HEK293 (cell line): ENCODE measurements at regions not wholly inside any gene's neighbourhood (a gene's known extent, or its start where the extent isn't known, plus 50 kb on each side); places are given as distances from the start of the nearest gene placed in this dataset.
A peak's percentile ranks its signal among the peaks of the same experiment; 100 is the strongest.

ENCODE experiments used
- CTCF ChIA-PET: fragments of 350-600 bp; formaldehyde crosslinking; extraction: SDS; loops from one replicate; lab custom pipeline; 2021; ENCODE audit warnings: antibody characterized with exemption; lab: Yijun Ruan, JAX
- POLR2A ChIA-PET: fragments of 300-600 bp; formaldehyde crosslinking; extraction: SDS; loops from one replicate; lab custom pipeline; 2020; ENCODE audit warnings: antibody characterized with exemption, inconsistent platforms; lab: Yijun Ruan, JAX
- H3K27ac ChIP-seq: fragments of 200-500 bp; sonication (Bioruptor generic); 2 replicates; pipeline ENCODE4 v1.5.1; 2014; ENCODE audit warnings: low read depth, low read length, control low read depth, inconsistent platforms; ENCODE audit errors: extremely low read depth
- H3K36me3 ChIP-seq, 2 experiments: fragments of 200-500 bp in 1 of 2; sonication (Bioruptor generic) in 1 of 2; 1 replicate in 1 of 2; 2 replicates in 1 of 2; pipeline ENCODE4 v1.5.1; 2014 to 2017; ENCODE audit warnings: inconsistent platforms in 2 of 2, low read length in 2 of 2; ENCODE audit not compliant: control insufficient read depth in 2 of 2, insufficient read depth in 1 of 2
- H3K4me1 ChIP-seq: fragments of 200-500 bp; sonication (Bioruptor generic); 2 replicates; pipeline ENCODE4 v1.5.1; 2014; ENCODE audit warnings: mild to moderate bottlenecking, low read length, inconsistent platforms; ENCODE audit not compliant: control insufficient read depth, insufficient read depth
- H3K4me3 ChIP-seq: 2 replicates; pipeline ENCODE4 v1.5.1; 2011; ENCODE audit warnings: low read depth, mild to moderate bottlenecking, control low read depth, low read length, moderate library complexity
- H3K9me3 ChIP-seq: fragments of 200-500 bp; sonication (Bioruptor generic); 2 replicates; pipeline ENCODE4 v1.5.1; 2014; ENCODE audit warnings: low read depth, low read length, inconsistent platforms; ENCODE audit not compliant: control insufficient read depth, insufficient read depth
- SALL2 ChIP-seq: fragments of 450-650 bp; formaldehyde crosslinking; IDR thresholded peaks from 2 replicates; pipeline ENCODE4 v1.5.0; 2017; ENCODE audit warnings: missing biosample characterization, mild to moderate bottlenecking, missing genetic modification characterization, borderline replicate concordance
- YY1 ChIP-seq: fragments of 450-650 bp; formaldehyde crosslinking; IDR thresholded peaks from 2 replicates; pipeline ENCODE4 v1.5.1; 2018; ENCODE audit warnings: missing biosample characterization, missing genetic modification characterization
- ZBTB10 ChIP-seq: fragments of 450-650 bp; formaldehyde crosslinking; IDR thresholded peaks from 2 replicates; pipeline ENCODE4 v1.5.1; 2016; ENCODE audit warnings: missing biosample characterization, missing genetic modification characterization
- ZBTB11 ChIP-seq: fragments of 450-650 bp; formaldehyde crosslinking; conservative IDR thresholded peaks from 2 replicates; pipeline ENCODE4 v1.5.1; 2016; ENCODE audit warnings: low read depth, missing biosample characterization, missing genetic modification characterization
- ZBTB7A ChIP-seq: fragments of 450-650 bp; formaldehyde crosslinking; IDR thresholded peaks from 2 replicates; pipeline ENCODE4 v1.5.1; 2016; ENCODE audit warnings: low read depth, missing biosample characterization, missing genetic modification characterization
- ZFHX2 ChIP-seq: fragments of 450-650 bp; formaldehyde crosslinking; conservative IDR thresholded peaks from 2 replicates; pipeline ENCODE4 v1.5.1; 2016; ENCODE audit warnings: missing biosample characterization, missing genetic modification characterization
- ZNF112 ChIP-seq: fragments of 450-650 bp; formaldehyde crosslinking; IDR thresholded peaks from 2 replicates; pipeline ENCODE4 v1.5.0; 2017; ENCODE audit warnings: missing biosample characterization, missing genetic modification characterization
- ZNF155 ChIP-seq: fragments of 450-650 bp; formaldehyde crosslinking; IDR thresholded peaks from 2 replicates; pipeline ENCODE4 v1.5.1; 2016; ENCODE audit warnings: missing biosample characterization, missing genetic modification characterization
- ZNF169 ChIP-seq: fragments of 450-650 bp; formaldehyde crosslinking; IDR thresholded peaks from 2 replicates; pipeline ENCODE4 v1.5.1; 2016; ENCODE audit warnings: missing biosample characterization, missing genetic modification characterization
- ZNF266 ChIP-seq: fragments of 450-650 bp; formaldehyde crosslinking; IDR thresholded peaks from 2 replicates; pipeline ENCODE4 v1.5.1; 2016; ENCODE audit warnings: missing biosample characterization, missing genetic modification characterization, low read depth
- ZNF302 ChIP-seq: fragments of 450-650 bp; formaldehyde crosslinking; IDR thresholded peaks from 2 replicates; pipeline ENCODE4 v1.5.1; 2016; ENCODE audit warnings: missing biosample characterization, missing genetic modification characterization, low read depth
- ZNF449 ChIP-seq: fragments of 450-650 bp; formaldehyde crosslinking; IDR thresholded peaks from 2 replicates; pipeline ENCODE4 v1.5.1; 2017; ENCODE audit warnings: missing biosample characterization, mild to moderate bottlenecking, missing genetic modification characterization, moderate library complexity
- ZNF48 ChIP-seq: fragments of 450-650 bp; formaldehyde crosslinking; IDR thresholded peaks from 2 replicates; pipeline ENCODE4 v1.5.1; 2016; ENCODE audit warnings: missing biosample characterization, missing genetic modification characterization
- ZNF529 ChIP-seq: fragments of 450-650 bp; formaldehyde crosslinking; IDR thresholded peaks from 2 replicates; pipeline ENCODE4 v1.5.1; 2017; ENCODE audit warnings: missing genetic modification characterization, missing biosample characterization; ENCODE audit not compliant: insufficient replicate concordance
- ZNF549 ChIP-seq: fragments of 450-650 bp; IDR thresholded peaks from 2 replicates; pipeline ENCODE4 v1.5.1; 2018; ENCODE audit warnings: missing biosample characterization, missing genetic modification characterization, mild to moderate bottlenecking, inconsistent platforms, moderate library complexity
- ZNF555 ChIP-seq: fragments of 450-650 bp; formaldehyde crosslinking; conservative IDR thresholded peaks from 2 replicates; pipeline ENCODE4 v1.5.1; 2017; ENCODE audit warnings: missing biosample characterization, mild to moderate bottlenecking, missing genetic modification characterization, inconsistent platforms
- ZNF596 ChIP-seq: fragments of 450-650 bp; IDR thresholded peaks from 2 replicates; pipeline ENCODE4 v1.5.0; 2018; ENCODE audit warnings: missing biosample characterization, mild to moderate bottlenecking, missing genetic modification characterization, moderate library complexity
- ZNF677 ChIP-seq: fragments of 450-650 bp; IDR thresholded peaks from 2 replicates; pipeline ENCODE4 v1.5.0; 2018; ENCODE audit warnings: missing biosample characterization, mild to moderate bottlenecking, missing genetic modification characterization, moderate library complexity
- ZNF785 ChIP-seq: fragments of 450-650 bp; formaldehyde crosslinking; IDR thresholded peaks from 2 replicates; pipeline ENCODE4 v1.5.1; 2016; ENCODE audit warnings: missing biosample characterization, missing genetic modification characterization
- TF ChIP-seq, protein P1 (sequence below): fragments of 450-650 bp; formaldehyde crosslinking; IDR thresholded peaks from 2 replicates; pipeline ENCODE4 v1.5.1; 2016; ENCODE audit warnings: missing biosample characterization, missing genetic modification characterization, borderline replicate concordance

- Histone ChIP-seq H3K4me3 (no peak overlapping the region), H3K27ac (no peak overlapping the region), H3K9me3 (peaks cover 3% of the 10 kb centered on the region; the same call in 1 of the 2 replicates), H3K4me1 (no peaks in the 10 kb centered on the region), H3K36me3 (no peaks in the 10 kb centered on the region)
- POLR2A ChIA-PET: interaction anchor here (0.7 kb wide), 1 partner anchor 191 kb away, joined by 3 read pairs; no protein-coding TSS in a partner anchor
- TF ChIP-seq ZNF529 (peak; percentile 83), ZNF596 (tag by site-specific recombination) (no peak), ZNF266 (tag by site-specific recombination) (no peak), YY1 (tag by site-specific recombination) (no peak)
- CTCF ChIA-PET: no interaction called here
Observed at GRCh38 chr5:124941051-124942049, 194.9 kb upstream of the ZNF608 start.

DNA sequence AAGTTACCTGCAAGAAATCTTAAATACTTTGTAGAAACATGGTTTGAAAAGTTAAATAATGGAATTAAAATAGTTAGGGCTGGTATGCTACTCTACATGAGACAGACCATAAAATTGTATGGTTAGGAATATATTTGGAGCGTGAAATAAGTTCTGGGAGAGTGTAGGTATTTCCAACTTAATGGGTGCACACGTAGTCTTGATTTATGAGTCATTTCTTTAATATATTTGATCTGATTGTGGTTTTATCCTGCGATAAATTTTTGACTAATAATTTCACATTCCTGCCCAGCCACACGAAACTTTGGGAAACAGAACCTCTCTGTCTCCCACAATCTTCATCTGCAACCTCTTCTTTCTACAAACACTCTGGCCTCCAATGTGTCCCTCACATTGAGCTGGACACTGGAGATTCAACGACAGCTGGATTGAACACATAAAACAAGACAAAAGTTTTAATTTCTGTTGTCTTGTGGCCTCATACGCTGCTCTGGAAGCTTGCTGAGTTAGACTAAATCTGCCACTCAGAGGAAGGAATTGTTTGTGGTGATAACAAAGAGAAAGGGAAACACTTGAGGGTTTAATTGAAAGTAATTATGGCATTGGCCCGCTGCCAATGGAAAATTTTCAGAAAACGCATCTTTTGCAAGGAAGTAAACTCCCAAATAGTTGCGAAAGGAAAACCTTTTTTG lies 201.8 kb upstream of the ZNF608 start:
- peaks cover 20% of the 10 kb centered on the region for H3K4me1 ChIP-seq
- H3K9me3 ChIP-seq: no peaks in the 10 kb centered on the region
- H3K36me3 ChIP-seq: no peaks in the 10 kb centered on the region
- no peak overlapping the region for H3K4me3 ChIP-seq
- ChIA-PET POLR2A (interaction anchor here (0.8 kb wide), 1 partner anchor 200 kb away, joined by 3 read pairs; no protein-coding TSS in a partner anchor), CTCF (no interaction called here)
- H3K27ac ChIP-seq: peak overlapping the region; percentile 56
- no peak for TF ChIP-seq ZNF155 (tag by site-specific recombination)
- TF ChIP-seq ZNF449 (tag by site-specific recombination): no peak
- TF ChIP-seq ZNF555 (tag by site-specific recombination): no peak
- no peak for TF ChIP-seq ZBTB10 (tag by site-specific recombination)
- no peak for TF ChIP-seq ZNF48
- no peak for TF ChIP-seq ZBTB11 (tag by site-specific recombination)
- peak; percentile 59 for TF ChIP-seq ZNF529
- peak; percentile 66; the same call in 1 of the 2 replicates for TF ChIP-seq ZNF549
- TF ChIP-seq ZNF169: no peak
- TF ChIP-seq ZBTB7A (tag by site-specific recombination): no peak
- no peak for TF ChIP-seq ZNF302 (tag by site-specific recombination)
- TF ChIP-seq ZNF112 (tag by site-specific recombination): no peak
- no peak for TF ChIP-seq ZNF785 (tag by site-specific recombination)
- TF ChIP-seq SALL2 (tag by site-specific recombination): no peak
- peak; percentile 37; the same call in 1 of the 2 replicates for TF ChIP-seq ZNF677 (tag by site-specific recombination)
- TF ChIP-seq ZFHX2 (tag by site-specific recombination): no peak
- no peak for TF ChIP-seq ZNF266 (tag by site-specific recombination)
- TF ChIP-seq, protein P1, sequence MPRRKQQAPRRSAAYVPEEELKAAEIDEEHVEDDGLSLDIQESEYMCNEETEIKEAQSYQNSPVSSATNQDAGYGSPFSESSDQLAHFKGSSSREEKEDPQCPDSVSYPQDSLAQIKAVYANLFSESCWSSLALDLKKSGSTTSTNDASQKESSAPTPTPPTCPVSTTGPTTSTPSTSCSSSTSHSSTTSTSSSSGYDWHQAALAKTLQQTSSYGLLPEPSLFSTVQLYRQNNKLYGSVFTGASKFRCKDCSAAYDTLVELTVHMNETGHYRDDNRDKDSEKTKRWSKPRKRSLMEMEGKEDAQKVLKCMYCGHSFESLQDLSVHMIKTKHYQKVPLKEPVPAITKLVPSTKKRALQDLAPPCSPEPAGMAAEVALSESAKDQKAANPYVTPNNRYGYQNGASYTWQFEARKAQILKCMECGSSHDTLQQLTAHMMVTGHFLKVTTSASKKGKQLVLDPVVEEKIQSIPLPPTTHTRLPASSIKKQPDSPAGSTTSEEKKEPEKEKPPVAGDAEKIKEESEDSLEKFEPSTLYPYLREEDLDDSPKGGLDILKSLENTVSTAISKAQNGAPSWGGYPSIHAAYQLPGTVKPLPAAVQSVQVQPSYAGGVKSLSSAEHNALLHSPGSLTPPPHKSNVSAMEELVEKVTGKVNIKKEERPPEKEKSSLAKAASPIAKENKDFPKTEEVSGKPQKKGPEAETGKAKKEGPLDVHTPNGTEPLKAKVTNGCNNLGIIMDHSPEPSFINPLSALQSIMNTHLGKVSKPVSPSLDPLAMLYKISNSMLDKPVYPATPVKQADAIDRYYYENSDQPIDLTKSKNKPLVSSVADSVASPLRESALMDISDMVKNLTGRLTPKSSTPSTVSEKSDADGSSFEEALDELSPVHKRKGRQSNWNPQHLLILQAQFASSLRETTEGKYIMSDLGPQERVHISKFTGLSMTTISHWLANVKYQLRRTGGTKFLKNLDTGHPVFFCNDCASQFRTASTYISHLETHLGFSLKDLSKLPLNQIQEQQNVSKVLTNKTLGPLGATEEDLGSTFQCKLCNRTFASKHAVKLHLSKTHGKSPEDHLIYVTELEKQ (tag by site-specific recombination): no peak
